Glutamatergic neuron (in vitro differentiated cells): ENCODE measurements at regions not wholly inside any gene's neighbourhood (a gene's known extent, or its start where the extent isn't known, plus 50 kb on each side); places are given as distances from the start of the nearest gene placed in this dataset.

ENCODE experiments used
- DNase-seq: peaks from one replicate; pipeline ENCODE4 v3.0.0; 2022
- H3K27ac Mint-ChIP-seq: one replicate; pipeline ENCODE4 v1.8.0; 2020; ENCODE audit warnings: mild to moderate bottlenecking, mixed read lengths, inconsistent platforms; ENCODE audit not compliant: unreplicated experiment
- H3K27me3 Mint-ChIP-seq: one replicate; pipeline ENCODE4 v1.8.0; 2020; ENCODE audit warnings: mild to moderate bottlenecking, moderate library complexity, mixed read lengths, inconsistent platforms; ENCODE audit not compliant: unreplicated experiment
- H3K36me3 Mint-ChIP-seq: one replicate; pipeline ENCODE4 v1.8.0; 2020; ENCODE audit warnings: mild to moderate bottlenecking, mixed read lengths, inconsistent platforms; ENCODE audit not compliant: unreplicated experiment
- H3K4me1 Mint-ChIP-seq: one replicate; pipeline ENCODE4 v1.8.0; 2020; ENCODE audit warnings: mild to moderate bottlenecking, low read depth, mixed read lengths, inconsistent platforms; ENCODE audit not compliant: unreplicated experiment
- H3K4me3 Mint-ChIP-seq: one replicate; pipeline ENCODE4 v1.8.0; 2020; ENCODE audit warnings: mild to moderate bottlenecking, mixed read lengths, inconsistent platforms; ENCODE audit not compliant: unreplicated experiment
- H3K9me3 Mint-ChIP-seq: one replicate; pipeline ENCODE4 v1.8.0; 2020; ENCODE audit warnings: mild to moderate bottlenecking, moderate library complexity, mixed read lengths, inconsistent platforms; ENCODE audit not compliant: unreplicated experiment
- TF ChIP-seq, protein P1 (sequence below): fragments of 200-600 bp; sonication (generic); IDR thresholded peaks from one replicate; pipeline ENCODE4 v1.5.0; 2021; ENCODE audit not compliant: partially characterized antibody, unreplicated experiment

DNA sequence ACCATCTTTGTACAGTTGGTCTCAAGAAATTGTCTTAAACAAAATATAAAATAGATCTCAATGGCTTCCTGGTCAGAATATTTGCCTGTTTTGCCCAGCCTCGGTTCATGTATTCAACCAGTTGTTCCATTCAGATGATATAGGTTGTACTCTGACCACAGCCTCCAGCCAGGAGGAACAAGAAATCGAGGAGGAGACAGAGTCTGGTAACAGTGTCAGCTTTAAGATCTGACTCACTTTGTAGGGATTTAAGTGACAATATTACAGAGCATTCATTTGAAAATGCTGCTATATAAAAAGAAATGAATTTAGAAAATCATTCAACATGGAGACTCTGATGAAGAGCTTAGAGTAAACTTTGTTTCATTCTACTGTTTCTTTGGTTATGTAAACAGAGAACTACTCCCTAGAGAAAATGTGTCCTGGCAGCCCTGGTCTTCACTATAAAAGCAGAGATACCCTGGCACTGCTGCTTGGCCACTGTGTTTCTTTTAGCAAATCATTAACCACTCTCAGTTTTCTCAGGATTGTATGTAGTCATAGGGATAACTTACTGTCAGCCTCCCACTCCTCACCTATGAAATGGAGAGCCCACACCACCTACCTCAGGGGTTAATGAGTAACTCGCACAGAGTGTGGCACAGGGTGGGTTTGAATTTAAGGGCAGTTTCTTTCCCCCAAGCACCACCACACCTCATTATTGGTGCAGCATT is 53.5 kb downstream of the PAGE2 start:
- Mint-ChIP-seq H3K4me1 (peaks cover 5% of the 10 kb centered on the region), H3K36me3 (no peaks in the 10 kb centered on the region), H3K9me3 (no peaks in the 10 kb centered on the region), H3K27ac (no peak overlapping the region), H3K4me3 (no peak overlapping the region), H3K27me3 (no peaks in the 10 kb centered on the region)
- TF ChIP-seq, protein P1, sequence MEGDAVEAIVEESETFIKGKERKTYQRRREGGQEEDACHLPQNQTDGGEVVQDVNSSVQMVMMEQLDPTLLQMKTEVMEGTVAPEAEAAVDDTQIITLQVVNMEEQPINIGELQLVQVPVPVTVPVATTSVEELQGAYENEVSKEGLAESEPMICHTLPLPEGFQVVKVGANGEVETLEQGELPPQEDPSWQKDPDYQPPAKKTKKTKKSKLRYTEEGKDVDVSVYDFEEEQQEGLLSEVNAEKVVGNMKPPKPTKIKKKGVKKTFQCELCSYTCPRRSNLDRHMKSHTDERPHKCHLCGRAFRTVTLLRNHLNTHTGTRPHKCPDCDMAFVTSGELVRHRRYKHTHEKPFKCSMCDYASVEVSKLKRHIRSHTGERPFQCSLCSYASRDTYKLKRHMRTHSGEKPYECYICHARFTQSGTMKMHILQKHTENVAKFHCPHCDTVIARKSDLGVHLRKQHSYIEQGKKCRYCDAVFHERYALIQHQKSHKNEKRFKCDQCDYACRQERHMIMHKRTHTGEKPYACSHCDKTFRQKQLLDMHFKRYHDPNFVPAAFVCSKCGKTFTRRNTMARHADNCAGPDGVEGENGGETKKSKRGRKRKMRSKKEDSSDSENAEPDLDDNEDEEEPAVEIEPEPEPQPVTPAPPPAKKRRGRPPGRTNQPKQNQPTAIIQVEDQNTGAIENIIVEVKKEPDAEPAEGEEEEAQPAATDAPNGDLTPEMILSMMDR: no peak
- DNase-seq: no peak

DNA sequence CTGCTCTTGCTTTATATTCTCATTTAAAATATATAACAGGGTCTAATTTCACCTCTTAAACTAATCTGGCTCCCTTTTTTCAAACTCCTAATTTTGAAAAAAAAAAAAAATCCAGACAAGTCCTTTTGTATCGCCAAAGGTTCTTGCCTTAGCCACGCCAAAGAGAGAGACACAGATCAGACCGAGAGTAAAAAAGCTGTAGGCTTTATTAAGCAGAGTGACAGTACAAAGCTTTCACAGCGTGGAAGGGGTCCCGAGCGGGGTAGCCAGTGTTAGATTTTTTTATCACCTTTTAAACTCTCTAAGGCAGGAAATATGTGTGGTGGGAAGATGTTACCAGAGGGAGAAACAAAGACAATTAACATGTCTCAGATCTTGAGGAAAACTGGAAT is 54.1 kb downstream of the PAGE2 start:
- H3K4me1 Mint-ChIP-seq: peaks cover 5% of the 10 kb centered on the region
- no peaks in the 10 kb centered on the region for H3K9me3 Mint-ChIP-seq
- DNase-seq: no peak
- H3K36me3 Mint-ChIP-seq: no peaks in the 10 kb centered on the region
- H3K27me3 Mint-ChIP-seq: no peaks in the 10 kb centered on the region
- TF ChIP-seq, protein P1: no peak
- no peak overlapping the region for H3K4me3 Mint-ChIP-seq
- no peak overlapping the region for H3K27ac Mint-ChIP-seq

GRCh38 chrX:55143621-55144020 is 54.8 kb downstream of the PAGE2 start:
- Mint-ChIP-seq H3K9me3 (no peaks in the 10 kb centered on the region), H3K36me3 (no peaks in the 10 kb centered on the region), H3K27me3 (no peaks in the 10 kb centered on the region), H3K4me3 (no peak overlapping the region), H3K27ac (no peak overlapping the region), H3K4me1 (peaks cover 5% of the 10 kb centered on the region)
- DNase-seq: no peak
- TF ChIP-seq, protein P1: no peak

- Mint-ChIP-seq H3K27ac (no peak overlapping the region), H3K4me1 (peaks cover 5% of the 10 kb centered on the region), H3K9me3 (no peaks in the 10 kb centered on the region), H3K4me3 (no peak overlapping the region), H3K36me3 (no peaks in the 10 kb centered on the region), H3K27me3 (no peaks in the 10 kb centered on the region)
- TF ChIP-seq, protein P1: no peak
- DNase-seq: no peak
Measured at GRCh38 chrX:55144697-55145096, 55.9 kb downstream of the PAGE2 start.

DNA sequence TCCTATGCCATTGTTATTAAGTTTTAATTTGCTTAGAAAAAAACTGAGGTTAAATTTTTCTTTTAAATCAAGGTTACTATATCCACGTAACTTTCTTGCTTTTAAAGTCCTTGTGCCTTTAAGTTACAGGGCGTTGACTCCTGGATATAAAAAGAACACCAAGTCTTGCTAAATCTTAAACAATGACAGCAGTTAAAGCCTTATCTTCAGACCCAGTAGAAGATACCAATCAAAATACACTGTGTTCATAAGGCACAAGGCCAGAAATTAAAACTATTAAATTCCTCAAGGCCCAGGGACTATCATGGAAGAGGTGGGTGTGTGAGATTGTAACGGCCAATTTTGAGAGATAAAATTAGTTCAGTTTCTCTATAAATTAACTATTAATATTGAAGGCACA is 60.4 kb downstream of the PAGE2 start:
- H3K4me3 Mint-ChIP-seq: no peak overlapping the region
- no peaks in the 10 kb centered on the region for H3K36me3 Mint-ChIP-seq
- H3K27ac Mint-ChIP-seq: no peak overlapping the region
- no peaks in the 10 kb centered on the region for H3K27me3 Mint-ChIP-seq
- TF ChIP-seq, protein P1: no peak
- H3K9me3 Mint-ChIP-seq: no peaks in the 10 kb centered on the region
- no peak for DNase-seq
- no peaks in the 10 kb centered on the region for H3K4me1 Mint-ChIP-seq
